Psoas muscle (tissue), 7 donors: ENCODE measurements at regions not wholly inside any gene's neighbourhood (a gene's known extent, or its start where the extent isn't known, plus 50 kb on each side); places are given as distances from the start of the nearest gene placed in this dataset.

Experiments
- ATAC-seq, 4 donors: fragments of 200-7000 bp; cut with Tn5 transposase; one replicate each; pipeline ENCODE4 v1.9.1; 2020; ENCODE audit warnings: moderate library complexity in 3 of 4, mild to moderate bottlenecking in 2 of 4
- DNase-seq, 2 donors: peaks; one replicate each; pipeline ENCODE4 v3.0.0-alpha.2; 2020
- H3K27ac ChIP-seq: fragments of 200-600 bp; one replicate; pipeline ENCODE4 v1.8.0; 2022
- H3K27me3 ChIP-seq, 3 donors: fragments of 200-600 bp in 1 of 3; one replicate each; pipeline versions ENCODE4 v1.6.1 to v1.8.0; 2013 to 2022; ENCODE audit warnings: low read length in 2 of 3, mild to moderate bottlenecking in 2 of 3, moderate library complexity in 1 of 3; ENCODE audit not compliant: insufficient read depth in 3 of 3
- H3K36me3 ChIP-seq, 2 donors: fragments of 200-600 bp in 1 of 2; one replicate each; pipeline versions ENCODE4 v1.6.1 to v1.8.0; 2013 to 2022; ENCODE audit warnings: low read depth in 1 of 2, mild to moderate bottlenecking in 1 of 2, moderate library complexity in 1 of 2; ENCODE audit not compliant: insufficient read depth in 1 of 2
- H3K4me1 ChIP-seq: fragments of 200-600 bp; one replicate; pipeline ENCODE4 v1.8.0; 2022
- H3K4me3 ChIP-seq: fragments of 200-600 bp; one replicate; pipeline ENCODE4 v1.8.0; 2022; ENCODE audit warnings: mild to moderate bottlenecking
- H3K9me3 ChIP-seq: fragments of 200-600 bp; one replicate; pipeline ENCODE4 v1.8.0; 2022
- CTCF ChIP-seq: fragments of 200-600 bp; IDR thresholded peaks from one replicate; pipeline ENCODE4 v1.8.0; 2022; ENCODE audit warnings: antibody characterized with exemption
- WGBS, 3 donors: extraction: QIAGEN DNeasy Blood & Tissue Kit; methylation state at CpG; one replicate each; pipeline versions ENCODE4 v1.1.6 to v1.1.7; 2013; 5-methylcytosine and 5-hydroxymethylcytosine counted together
- intact Hi-C, 2 donors: fragments of 100-400 bp; cut with DNase I; formaldehyde crosslinking; loops; one replicate each; pipeline versions ENCODE4 v1.11.0 to v1.14.2; 2022
- donor health status: healthy with polysubstance abuse.
- donor health status: DM: no; HTN: no; CAD: no; lungs with moderate emphysema.
- donor health status: Bipolar disorder and iron deficiency.
- donor health status: healthy.
- donor health status: DM: yes; HTN: yes; CAD: no.
- donor health status: DM: no; HTN: no; CAD: no.
- donor health status: DM: yes; HTN: yes; CAD: no.

DNA sequence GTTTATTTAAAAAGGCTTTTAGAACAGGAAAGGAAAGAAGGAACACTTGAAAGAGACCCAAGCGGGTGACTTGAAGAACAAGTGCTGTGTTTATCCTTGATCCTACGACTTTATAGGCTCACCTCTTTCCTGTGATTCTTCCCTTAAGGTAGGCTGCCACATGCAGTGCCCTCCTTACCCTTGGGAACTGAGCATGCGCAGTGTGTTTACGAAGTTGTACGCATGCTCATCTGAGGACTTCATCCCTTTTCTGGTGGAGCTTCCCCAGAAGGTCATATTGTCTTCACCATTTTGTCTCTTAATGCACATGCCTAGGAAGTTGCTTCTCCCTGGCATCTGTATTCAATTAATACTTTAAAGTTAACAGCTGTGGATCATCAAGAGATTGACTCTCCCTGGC lies 49.9 kb upstream of the VOPP1 start:
- no peak for DNase-seq
- intact Hi-C loops = no loop called here
- TF ChIP-seq CTCF = no peak
- no peak for ATAC-seq
- Histone ChIP-seq H3K4me1 (no peaks in the 10 kb centered on the region), H3K27ac (no peak overlapping the region), H3K27me3 (no peaks in the 10 kb centered on the region), H3K4me3 (no peak overlapping the region), H3K9me3 (no peaks in the 10 kb centered on the region), H3K36me3 (no peaks in the 10 kb centered on the region)
- WGBS, 3 donors = 77 to 88% (median 85%) methylated on average over 5 of the region's 5 CpGs
